ENCODE measurements at regions not wholly inside any gene's neighbourhood (a gene's known extent, or its start where the extent isn't known, plus 50 kb on each side); places are given as distances from the start of the nearest gene placed in this dataset.

DNA sequence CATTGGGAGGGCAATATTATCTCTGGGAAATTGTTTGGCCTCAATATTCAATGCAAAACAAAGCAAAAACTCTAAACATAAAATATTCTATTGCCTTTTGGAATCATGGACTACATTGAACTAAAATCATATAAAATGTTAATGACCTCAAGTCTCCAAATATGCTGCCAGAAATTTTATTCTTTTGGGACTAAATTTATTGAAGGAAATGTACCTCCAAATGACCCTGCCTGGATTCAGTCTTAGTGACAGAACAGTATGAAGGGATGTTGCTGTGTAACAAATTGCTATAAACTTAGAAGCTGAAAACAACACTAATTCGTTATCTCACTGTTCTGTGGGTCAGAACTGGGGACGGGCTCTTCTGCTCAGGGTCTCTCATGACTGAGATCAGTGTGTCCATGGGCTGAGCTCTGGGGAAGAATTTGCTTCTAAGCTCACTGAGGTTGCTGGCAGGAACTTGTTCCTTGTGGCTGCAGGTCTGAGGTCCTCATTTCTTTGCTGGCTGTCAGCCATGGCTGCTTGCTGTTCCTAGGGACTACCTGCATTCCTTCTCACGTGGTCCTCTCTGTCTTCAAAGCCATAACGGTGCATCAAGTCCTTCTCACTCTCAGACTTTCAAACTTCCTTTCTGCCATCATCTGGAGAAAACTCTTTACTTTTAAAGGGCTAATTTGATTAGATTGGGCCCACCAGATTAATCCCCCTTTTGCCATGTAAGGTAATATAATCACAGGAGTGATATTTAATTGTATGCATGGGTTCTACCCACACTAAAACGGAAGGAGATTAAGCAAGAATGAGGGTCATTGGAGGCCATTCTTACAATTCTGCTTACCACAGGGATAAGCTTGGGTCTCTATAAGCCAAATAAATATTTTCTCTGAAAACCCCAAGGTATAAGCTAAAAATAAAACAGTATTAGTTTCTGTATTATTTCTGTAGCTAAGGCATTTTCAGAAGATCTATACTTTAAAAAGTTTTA lies 149.0 kb downstream of the ADCYAP1 start:
- TF ChIP-seq, protein P1, sequence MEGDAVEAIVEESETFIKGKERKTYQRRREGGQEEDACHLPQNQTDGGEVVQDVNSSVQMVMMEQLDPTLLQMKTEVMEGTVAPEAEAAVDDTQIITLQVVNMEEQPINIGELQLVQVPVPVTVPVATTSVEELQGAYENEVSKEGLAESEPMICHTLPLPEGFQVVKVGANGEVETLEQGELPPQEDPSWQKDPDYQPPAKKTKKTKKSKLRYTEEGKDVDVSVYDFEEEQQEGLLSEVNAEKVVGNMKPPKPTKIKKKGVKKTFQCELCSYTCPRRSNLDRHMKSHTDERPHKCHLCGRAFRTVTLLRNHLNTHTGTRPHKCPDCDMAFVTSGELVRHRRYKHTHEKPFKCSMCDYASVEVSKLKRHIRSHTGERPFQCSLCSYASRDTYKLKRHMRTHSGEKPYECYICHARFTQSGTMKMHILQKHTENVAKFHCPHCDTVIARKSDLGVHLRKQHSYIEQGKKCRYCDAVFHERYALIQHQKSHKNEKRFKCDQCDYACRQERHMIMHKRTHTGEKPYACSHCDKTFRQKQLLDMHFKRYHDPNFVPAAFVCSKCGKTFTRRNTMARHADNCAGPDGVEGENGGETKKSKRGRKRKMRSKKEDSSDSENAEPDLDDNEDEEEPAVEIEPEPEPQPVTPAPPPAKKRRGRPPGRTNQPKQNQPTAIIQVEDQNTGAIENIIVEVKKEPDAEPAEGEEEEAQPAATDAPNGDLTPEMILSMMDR (IDR thresholded peaks at IDR 0.05; ENCODE audit: low read depth, low read length): no peak
- TF ChIP-seq EZH2phosphoT487 (IDR thresholded peaks at IDR 0.05; ENCODE audit: low read depth): no peak

Measured in OCI-LY3 (cell line).